ENCODE measurements at regions not wholly inside any gene's neighbourhood (a gene's known extent, or its start where the extent isn't known, plus 50 kb on each side); places are given as distances from the start of the nearest gene placed in this dataset.

- DNase-seq: no peak
Observed at GRCh38 chr15:77540312-77541060, 92.2 kb downstream of the LINGO1 start.

- DNase-seq: no peak
Observed at GRCh38 chr15:77538793-77539497, 93.8 kb downstream of the LINGO1 start.

DNA sequence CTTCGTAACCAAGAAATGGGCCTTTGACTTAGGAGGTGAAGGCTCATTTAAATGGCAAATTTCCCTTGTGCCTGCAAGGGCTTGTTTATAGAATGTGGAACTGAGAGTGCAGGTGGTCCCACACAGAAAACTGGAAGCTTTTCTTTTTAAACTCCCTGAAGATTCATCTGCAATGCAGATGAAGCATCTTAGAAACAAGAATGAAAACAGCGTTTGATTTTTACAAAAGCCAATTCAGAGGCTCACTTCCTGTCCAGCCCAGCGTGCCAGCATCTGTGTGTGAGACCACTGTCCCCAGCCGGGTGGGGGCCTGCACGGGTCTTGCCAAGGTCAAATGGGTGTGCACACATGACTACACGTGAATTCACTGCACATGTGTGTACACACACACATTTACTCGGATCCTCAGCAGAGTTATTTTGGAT, 94.7 kb downstream of the LINGO1 start:
- DNase-seq: no peak

GRCh38 chr15:77537006-77537405, 95.7 kb downstream of the LINGO1 start:
- DNase-seq: no peak

DNA sequence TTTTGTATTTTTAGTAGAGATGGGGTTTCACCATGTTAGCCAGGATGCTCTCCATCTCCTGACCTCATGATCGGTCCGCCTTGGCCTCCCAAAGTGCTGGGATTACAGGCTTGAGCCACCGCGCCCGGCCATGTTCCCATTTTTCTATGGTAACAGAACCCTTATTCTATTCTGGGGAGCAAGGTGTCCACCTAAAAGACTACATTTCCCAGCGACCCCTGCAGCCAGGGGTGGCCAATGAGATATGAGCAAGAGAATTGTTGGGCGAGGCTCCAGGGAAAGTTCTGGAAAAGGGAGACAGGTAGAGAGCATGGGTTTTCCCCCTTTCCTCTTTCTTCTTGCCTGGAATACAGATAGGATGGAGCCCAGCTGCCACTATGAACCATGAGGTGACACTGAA, 96.9 kb downstream of the LINGO1 start:
- no peak for DNase-seq
